OCI-LY3 (cell line): ENCODE measurements at regions not wholly inside any gene's neighbourhood (a gene's known extent, or its start where the extent isn't known, plus 50 kb on each side); places are given as distances from the start of the nearest gene placed in this dataset.

Source experiments
- CTCF ChIP-seq: fragments of 200-600, 300-600 bp; sonication (generic); IDR thresholded peaks from 2 replicates; pipeline ENCODE4 v1.5.1; 2014; ENCODE audit warnings: antibody characterized with exemption, low read length, low read depth
- EZH2phosphoT487 ChIP-seq: fragments of 200-600 bp; shearing (Covaris generic); IDR thresholded peaks from 2 replicates; pipeline ENCODE4 v1.6.1; 2018; ENCODE audit warnings: antibody characterized with exemption, mixed run types, low read depth

GRCh38 chr7:106485919-106486318, 175.0 kb downstream of the CCDC71L start:
- TF ChIP-seq CTCF (no peak), EZH2phosphoT487 (no peak)
